BJ (cell line): ENCODE measurements at regions not wholly inside any gene's neighbourhood (a gene's known extent, or its start where the extent isn't known, plus 50 kb on each side); places are given as distances from the start of the nearest gene placed in this dataset.

Experiments
- CTCF ChIA-PET: fragments of 350-600 bp; formaldehyde crosslinking; extraction: SDS; loops from one replicate; lab custom pipeline; 2021; ENCODE audit warnings: antibody characterized with exemption, inconsistent platforms; lab: Yijun Ruan, JAX
- POLR2A ChIA-PET: fragments of 300-600 bp; sonication (Branson Sonifier 250); formaldehyde crosslinking; extraction: SDS; loops from one replicate; lab custom pipeline; 2021; ENCODE audit warnings: antibody characterized with exemption; lab: Charles Lee
- DNase-seq: peaks from one replicate; pipeline ENCODE4 v3.0.0-alpha.2; 2011; ENCODE audit warnings: low read depth
- H3K27me3 ChIP-seq: 2 replicates; pipeline ENCODE4 v1.6.0; 2011; ENCODE audit warnings: low read length; ENCODE audit not compliant: control insufficient read depth, insufficient read depth
- H3K36me3 ChIP-seq: 2 replicates; pipeline ENCODE4 v1.5.1; 2011; ENCODE audit warnings: low read length; ENCODE audit not compliant: control insufficient read depth, insufficient read depth
- H3K4me3 ChIP-seq: 2 replicates; pipeline ENCODE4 v1.5.1; 2011; ENCODE audit warnings: low read depth, mild to moderate bottlenecking, control low read depth, low read length
- CTCF ChIP-seq: IDR thresholded peaks from 2 replicates; pipeline ENCODE4 v1.5.1; 2011; ENCODE audit warnings: low read depth, mild to moderate bottlenecking, control low read depth, inconsistent platforms, low read length, moderate library complexity; ENCODE audit not compliant: insufficient read depth

- no peak for DNase-seq
- Histone ChIP-seq H3K4me3 (no peak overlapping the region), H3K36me3 (no peaks in the 10 kb centered on the region), H3K27me3 (no peaks in the 10 kb centered on the region)
- CTCF ChIA-PET: no interaction called here
- TF ChIP-seq CTCF: no peak
- POLR2A ChIA-PET: no interaction called here
These were observed 533.8 kb upstream of the CNTNAP2 start for GRCh38 chr7:145582742-145583303.

- ChIA-PET POLR2A (no interaction called here), CTCF (interaction anchor here (0.7 to 0.8 kb wide), 2 partner anchors 10 to 22 kb away, joined by 3 read pairs; no protein-coding TSS in a partner anchor)
- Histone ChIP-seq H3K27me3 (no peaks in the 10 kb centered on the region), H3K36me3 (no peaks in the 10 kb centered on the region), H3K4me3 (no peak overlapping the region)
- no peak for TF ChIP-seq CTCF
- no peak for DNase-seq
These were observed 558.8 kb upstream of the CNTNAP2 start for GRCh38 chr7:145557805-145558204.

GRCh38 chr7:145543242-145543641 is 573.4 kb upstream of the CNTNAP2 start:
- DNase-seq: no peak
- POLR2A ChIA-PET: no interaction called here
- CTCF ChIA-PET: no interaction called here
- H3K36me3 ChIP-seq: no peaks in the 10 kb centered on the region
- no peaks in the 10 kb centered on the region for H3K27me3 ChIP-seq
- TF ChIP-seq CTCF: no peak
- no peak overlapping the region for H3K4me3 ChIP-seq

GRCh38 chr7:145539910-145540309 is 576.7 kb upstream of the CNTNAP2 start:
- CTCF ChIA-PET: no interaction called here

GRCh38 chr7:145534301-145534700 is 582.3 kb upstream of the CNTNAP2 start:
- no peak for TF ChIP-seq CTCF
- ChIA-PET POLR2A (no interaction called here), CTCF (no interaction called here)
- Histone ChIP-seq H3K36me3 (no peaks in the 10 kb centered on the region), H3K4me3 (no peak overlapping the region), H3K27me3 (no peaks in the 10 kb centered on the region)
- no peak for DNase-seq

More at GRCh38 chr7:145539910-145540309, 576.7 kb upstream of the CNTNAP2 start:
- no peak for TF ChIP-seq CTCF
- DNase-seq: no peak
- no peaks in the 10 kb centered on the region for H3K27me3 ChIP-seq
- no peaks in the 10 kb centered on the region for H3K36me3 ChIP-seq
- POLR2A ChIA-PET: no interaction called here
- no peak overlapping the region for H3K4me3 ChIP-seq
